NCI-H2029 treated with DMSO at 0.1 percent for 48 hours (cell line): ENCODE measurements at regions not wholly inside any gene's neighbourhood (a gene's known extent, or its start where the extent isn't known, plus 50 kb on each side); places are given as distances from the start of the nearest gene placed in this dataset.

Experiments
- DNase-seq: peaks from one replicate; lab custom pipeline; 2025; lab: John Stamatoyannopoulos, UW

DNA sequence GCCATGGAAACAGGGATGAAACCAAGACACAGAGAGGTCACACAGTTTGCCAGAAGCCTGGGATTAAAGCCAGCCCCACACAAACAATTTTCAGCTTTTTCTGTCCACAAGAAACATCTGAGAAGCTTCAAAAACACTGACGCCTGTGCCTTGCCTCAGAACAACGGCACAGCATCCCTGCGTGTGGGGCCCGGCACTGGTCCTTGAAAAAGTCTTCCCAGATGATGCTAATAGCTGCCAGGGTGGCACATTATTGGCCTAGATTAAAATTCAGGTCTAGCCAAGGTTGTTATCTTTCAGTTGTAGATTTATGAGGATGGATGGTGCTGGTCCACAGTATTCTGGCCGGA lies 321.4 kb downstream of the HAPSTR1 start:
- no peak for DNase-seq

DNA sequence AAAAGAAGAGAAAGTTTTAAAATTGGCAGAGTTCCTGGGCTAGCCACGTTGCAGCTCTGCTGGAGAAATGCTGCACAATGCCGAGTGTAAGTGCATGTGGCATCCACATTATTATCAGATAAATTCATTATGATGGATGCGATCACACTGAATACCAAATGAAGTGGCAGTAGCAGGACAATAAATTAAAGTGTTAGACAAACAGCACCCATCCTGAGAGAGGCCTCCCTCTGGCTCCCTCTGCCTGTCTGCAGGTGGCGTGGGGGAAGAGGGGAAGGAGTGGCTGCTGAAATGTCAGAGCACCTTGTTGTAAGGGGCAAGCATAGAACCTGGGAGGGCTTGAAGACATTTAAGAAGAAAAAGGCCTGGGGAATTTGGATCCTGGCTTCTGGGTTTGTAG lies 324.1 kb downstream of the HAPSTR1 start:
- DNase-seq: no peak

DNA sequence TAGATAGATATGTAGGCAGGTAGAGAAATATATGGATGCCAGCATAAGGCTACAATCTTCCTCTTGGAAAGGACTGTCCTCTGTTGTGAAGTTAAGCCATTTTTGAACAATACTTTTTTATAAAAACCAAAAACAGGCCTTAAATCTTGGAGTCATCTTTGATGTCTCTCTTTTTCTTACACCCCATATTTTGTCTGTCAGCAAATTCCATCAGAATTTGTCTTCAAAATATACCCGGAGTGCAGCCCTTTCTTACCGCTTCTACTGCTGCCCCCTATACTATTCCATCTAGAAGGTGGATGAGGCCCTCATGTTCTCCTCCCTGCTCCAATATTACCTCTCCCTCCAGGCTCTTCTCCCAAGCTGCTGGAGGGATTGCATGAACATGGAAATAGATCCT lies 326.5 kb downstream of the HAPSTR1 start:
- no peak for DNase-seq

DNA sequence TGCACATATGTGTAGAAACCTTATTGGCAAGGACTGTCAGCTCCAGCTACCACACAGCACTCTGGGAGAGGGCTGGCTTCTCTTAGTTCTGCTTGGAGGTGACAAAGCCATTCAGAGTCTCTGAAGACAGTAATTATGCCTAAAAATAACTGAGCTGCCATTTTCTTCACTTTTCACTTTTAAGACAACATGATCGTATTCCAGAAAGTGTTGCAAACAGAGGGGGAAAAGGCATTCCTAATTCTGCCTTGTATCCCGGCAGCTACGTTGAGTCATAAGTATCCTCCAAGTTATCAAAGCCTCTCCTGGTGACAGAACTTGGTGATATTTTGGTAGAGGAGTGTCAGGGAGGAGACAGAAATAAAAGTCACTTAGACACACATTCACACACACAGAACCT lies 327.7 kb downstream of the HAPSTR1 start:
- DNase-seq: no peak

DNA sequence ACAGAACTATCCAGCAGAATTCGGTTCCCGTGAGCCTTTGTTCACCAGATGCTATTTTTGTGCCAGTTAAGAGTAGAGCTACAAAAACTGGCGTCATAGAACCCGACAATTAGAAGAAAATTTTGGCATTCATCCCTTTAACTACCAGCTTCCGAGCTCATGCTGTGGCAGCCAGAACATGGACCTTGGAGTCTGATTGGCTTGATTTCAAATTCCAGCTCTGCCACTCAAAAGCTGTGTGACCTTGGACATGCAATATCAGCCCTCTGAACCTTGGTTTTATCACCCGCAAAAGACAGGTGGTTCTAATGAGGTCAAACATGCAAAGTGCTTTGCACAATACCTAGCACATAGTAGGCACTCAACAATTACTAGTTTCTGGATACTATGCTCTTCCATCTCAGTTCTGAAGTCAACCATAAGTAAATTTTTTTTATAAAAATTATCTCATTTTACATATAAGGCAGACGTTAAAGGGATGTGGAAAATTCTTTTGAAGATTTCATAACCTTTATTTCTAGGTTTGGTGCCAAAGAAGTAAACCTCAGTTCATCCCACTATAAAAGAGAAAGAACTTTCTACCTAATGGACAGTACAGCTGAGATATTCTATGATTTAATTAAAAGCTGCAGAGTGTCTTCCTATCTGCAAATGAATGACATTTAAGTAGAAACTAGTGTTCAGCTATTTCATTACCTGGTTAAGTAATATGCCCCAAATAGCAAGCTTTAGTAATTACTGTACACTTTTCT lies 331.5 kb downstream of the HAPSTR1 start:
- DNase-seq: no peak

DNA sequence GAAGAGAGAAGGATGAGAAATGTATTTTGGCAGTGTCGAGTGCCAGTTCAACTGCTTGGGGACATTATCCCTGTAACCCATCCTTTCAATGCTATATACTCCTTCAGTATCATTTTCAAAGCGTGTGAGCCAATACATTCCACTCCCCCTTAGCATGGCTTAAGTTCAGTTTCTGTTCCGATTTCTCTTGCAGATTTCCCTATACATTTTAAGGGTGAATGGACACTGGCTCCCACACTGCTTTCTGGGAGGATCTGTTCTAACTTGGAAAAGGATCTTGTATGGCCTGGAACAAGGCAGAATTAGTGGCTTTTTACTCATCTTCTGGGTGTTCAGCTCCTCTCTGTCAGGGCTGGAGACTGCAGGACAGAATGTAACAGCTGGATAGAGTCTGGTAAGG lies 333.8 kb downstream of the HAPSTR1 start:
- DNase-seq: no peak

DNA sequence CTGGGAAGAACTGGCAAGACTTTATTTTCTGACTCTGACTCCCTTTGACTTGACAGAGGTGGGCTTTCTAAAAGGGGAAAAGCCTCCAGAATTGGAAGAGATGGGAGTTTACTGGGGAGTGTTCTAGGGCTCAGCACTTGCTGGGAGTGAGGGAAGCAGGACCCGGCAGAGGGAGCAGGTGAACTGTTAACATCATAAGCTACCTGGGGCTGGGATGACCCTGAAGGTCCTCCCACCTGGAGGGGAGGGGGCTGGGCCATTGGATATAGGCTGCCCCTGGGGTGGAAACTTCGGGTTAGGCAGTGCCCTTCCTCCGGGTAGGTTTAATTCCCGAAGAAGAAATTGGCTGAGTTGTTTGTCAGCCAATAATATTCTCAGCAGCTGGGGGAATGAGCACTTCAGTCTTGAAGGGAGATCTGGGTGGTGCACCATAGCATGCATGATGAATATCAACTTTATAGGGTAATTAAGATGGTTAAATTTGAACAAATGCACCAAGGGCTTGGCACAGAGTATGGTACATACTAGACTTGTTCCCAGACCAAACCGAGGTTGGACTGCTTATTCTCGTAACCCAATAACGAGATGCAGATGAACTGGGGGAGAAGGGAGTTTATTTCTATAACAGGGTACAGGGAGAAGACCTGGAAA lies 337.0 kb downstream of the HAPSTR1 start:
- DNase-seq: no peak

DNA sequence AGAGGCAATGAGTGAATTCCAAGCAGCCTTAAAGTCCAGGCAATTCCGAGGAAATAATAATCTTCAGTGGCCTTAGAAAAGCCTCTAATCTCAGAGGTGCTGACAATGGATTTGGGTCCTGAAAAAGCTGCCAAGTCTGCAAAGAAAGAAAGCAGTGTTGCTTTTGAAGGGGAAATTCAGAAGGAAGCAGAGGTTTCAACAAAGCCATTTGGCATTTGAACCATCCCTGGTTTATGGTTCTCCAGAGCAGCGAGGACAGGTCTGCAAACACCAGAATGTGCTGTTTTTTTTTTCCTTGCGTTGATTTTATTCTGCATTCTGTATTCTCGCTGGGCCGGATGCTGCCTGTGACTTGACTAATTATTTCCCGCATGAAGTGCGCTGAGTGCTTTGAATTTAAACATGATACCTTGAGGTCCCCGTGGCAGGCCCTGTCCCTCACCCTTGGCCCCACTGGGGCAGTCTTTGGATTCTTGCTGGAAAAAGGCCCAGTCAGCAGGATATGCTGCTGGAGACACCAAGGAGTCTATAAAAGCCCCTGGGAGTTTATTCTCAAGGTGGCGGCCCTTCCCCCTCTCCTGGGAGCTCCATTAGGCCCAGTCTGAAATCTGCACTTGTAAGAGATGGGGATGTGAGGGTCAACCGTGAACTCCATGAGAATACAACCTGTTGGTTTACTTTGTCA lies 338.3 kb downstream of the HAPSTR1 start:
- DNase-seq: no peak

DNA sequence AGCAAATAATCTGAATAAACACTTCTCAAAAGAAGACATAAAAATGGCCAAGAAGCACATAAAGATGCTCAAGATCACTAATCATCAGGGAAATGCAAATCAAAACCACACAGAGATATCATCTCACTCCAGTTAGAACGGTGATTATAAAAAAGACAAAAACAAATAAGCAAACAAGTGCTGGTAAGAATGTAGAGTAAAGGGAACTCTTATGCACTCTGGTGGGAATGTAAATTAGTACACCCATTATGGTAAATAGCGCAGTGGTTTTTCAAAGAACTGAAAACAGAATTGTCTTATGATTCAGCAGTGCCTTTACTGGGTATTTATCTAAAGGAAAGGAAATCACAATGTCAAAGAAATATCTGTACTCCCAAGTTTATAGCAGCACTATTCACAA lies 343.2 kb downstream of the HAPSTR1 start:
- no peak for DNase-seq

DNA sequence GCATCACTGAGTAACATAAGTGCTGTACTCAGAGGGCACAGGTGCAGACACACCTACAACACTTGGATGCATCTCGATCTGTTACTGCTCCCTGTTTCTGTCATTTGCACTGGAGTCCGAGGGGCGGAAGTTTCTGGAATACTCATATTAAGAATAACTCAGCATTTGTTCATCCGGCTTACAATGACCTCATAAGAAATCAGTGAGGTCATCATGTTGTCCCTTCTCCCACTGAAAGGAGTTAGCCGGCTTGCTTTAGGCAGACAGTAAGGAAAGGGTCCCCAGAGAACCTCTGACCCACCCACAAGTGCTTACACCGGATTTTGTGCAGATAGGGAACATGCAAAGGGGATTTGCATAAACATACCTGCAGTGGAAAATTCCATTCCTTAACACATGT lies 344.7 kb downstream of the HAPSTR1 start:
- DNase-seq: no peak

DNA sequence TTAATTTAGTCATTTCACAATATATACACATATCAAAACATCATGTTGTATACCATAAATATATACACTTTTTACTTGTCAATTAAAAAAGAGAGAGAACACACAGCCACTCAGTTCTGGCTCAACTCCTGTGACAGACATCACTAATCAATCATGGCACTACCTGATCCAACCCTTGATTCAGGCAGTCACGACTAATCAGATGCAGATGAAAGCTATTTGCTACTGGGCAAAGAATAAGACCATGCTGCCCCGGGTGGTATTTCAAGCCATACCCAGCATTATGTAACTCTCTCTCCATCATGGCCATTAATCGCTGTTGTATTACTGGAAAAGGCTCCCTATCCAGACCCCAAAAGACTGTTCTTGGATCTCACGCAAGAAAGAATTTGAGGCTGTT lies 345.7 kb downstream of the HAPSTR1 start:
- DNase-seq: no peak

DNA sequence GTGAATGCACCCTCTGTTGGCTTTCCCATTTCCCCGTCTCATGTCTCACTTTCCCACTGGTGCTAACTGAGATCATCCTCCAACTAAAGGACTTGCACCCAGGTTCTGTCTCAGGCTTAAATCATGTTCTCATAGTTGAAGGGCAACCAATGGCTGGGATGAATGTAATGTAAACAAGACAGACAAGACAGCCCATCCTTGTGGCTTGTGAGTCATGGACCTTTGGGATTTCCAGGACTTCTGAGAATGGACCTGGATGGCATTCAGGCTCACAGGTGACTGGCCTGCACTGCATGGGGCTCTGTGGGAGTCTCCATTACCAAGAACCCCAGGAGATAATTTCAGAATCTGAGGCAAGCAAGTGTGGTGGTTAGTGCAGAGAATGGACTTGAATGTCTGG lies 347.5 kb downstream of the HAPSTR1 start:
- DNase-seq: no peak

DNA sequence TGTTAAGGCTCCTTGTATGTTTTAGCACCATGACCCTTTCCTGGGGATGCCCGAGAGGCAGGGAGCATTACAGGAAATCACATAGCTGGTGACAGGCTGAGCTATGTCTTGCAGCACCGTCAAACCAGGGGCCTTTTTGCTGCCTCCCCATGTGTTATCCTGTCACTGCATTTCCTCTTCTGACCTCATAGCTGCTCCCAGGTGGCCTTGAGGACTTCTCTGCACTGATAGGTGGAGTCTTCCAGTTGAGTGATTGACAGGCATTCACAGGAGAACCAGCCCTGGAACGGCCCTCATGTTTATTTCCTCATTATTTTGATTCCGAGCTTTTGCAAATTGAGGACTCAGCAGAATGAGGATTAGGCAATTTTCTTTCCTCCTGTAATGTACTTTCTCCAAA lies 349.6 kb downstream of the HAPSTR1 start:
- peak; percentile 30 for DNase-seq

DNA sequence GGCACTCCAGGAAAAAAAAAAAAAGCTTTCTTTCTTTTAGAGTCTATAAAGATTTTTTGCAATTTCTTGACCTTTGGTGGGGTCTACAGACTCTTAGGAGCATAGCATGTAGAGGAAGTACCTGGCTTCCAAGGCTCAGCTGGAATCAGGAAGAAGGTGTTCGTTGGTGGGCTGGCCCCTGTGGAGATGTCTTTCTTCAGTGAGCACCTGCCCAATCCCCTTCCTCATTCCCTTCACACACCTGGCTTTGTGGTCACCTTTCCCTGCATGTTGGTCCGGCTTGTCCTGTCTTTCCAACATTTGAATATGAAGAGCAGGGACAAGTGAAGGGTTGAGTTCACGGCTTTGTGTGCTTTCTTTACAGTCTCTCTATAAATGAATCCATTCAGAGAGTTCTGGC lies 352.4 kb downstream of the HAPSTR1 start:
- no peak for DNase-seq

DNA sequence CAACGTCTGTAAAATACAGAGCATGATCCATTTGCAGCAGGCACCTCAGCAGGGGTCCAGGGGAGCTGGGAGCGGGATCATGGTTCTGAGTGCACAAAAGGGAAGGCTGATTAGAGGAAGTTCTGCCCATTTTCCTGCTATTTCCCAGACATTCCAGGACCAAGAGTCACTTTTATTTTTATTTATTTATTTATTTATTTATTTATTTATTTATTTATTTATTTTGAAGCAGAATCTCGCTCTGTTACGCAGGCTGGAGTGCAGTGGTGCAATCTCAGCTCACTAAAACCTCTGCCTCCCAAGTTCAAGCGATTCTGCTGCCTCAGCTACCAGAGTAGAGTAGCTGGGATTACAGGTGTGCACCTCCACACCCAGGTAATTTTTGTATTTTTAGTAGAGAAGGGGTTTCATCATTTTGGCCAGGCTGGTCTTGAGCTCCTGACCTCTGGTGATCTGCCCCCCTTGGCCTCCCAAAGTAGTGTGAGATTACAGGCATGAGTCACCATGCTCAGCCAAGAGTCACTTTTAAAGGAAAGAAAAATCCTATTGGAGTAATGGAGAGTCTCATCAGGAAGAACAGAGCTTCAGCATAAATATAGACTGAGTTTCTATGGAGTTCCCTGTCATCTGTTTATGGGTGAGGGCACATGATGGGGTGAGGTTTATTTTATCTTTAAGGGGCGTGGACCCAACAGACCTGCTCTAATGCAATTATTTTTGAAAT lies 355.2 kb downstream of the HAPSTR1 start:
- no peak for DNase-seq

DNA sequence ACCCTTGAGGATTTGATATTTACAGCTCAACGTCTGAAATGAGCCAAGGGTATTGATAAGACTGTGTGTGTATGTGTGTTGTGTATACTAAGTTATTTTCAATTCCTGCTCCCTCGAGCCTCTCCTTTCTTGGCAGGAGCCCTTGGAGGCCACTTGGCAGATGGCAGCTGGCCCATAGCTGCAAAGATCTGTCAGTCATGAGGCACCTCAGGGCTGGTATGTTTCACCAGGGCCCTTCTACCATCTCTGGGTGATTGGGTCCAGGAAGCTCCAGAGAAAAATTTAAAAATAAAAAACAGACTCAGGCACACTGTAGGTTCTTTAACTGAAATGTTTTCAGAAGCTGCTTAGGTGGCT lies 355.7 kb downstream of the HAPSTR1 start:
- DNase-seq: peak; percentile 44

DNA sequence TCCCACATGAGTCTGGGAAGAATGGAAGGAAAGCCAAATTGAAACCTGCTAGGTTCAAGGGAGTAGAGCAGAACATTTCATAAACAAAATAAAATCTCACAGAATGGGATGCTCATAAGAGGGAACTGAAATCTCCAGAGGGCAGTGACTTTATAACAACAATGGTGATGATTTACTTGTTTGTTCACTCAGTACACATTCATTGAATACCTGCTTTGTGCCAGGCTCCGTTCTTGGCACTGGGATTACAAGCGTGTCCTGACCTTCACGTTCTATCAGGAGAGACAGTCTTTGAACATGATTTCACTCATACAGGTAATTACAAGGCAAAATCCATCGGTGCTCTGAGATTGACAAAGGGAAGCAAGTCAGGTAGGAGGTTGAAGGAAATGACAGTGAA lies 356.3 kb downstream of the HAPSTR1 start:
- DNase-seq: no peak

DNA sequence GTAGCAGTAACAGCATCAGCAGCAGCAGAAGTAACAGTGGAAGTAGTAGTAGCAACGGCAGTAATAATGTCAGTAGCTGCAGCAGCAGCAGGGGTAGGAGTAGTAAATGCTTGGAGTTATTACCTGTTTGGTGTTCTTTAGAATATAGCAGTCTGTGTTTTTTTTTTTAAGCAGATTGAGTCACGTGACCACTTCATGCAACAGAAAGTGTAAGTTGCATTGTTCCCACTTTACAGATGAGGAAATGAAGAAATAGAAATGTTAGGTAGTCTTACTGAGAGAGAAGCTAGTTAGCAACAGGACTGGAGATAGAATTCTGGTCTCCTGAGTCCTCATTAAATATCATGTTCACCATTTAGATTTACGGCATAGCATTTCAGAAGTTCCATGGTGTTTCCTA lies 358.2 kb downstream of the HAPSTR1 start:
- DNase-seq: no peak

DNA sequence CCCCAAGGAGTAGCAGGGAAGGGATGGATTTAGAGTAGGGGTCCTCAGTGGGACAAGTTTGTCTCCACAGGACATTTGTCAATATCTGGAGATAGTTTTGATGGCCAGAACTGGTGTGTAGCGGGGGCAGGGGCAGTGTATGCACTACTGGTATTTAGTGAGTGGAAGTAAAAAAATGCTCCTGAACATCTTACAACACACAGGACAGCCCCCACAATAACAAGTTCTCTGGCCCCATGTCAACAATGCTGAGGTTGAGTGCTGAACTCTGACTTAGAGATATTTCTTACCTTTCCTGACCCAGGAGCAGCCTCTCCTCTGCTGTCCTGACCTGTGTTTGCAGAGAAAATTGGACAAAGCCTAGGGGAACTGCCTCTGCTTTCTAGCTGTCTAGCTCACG lies 365.8 kb downstream of the HAPSTR1 start:
- no peak for DNase-seq

DNA sequence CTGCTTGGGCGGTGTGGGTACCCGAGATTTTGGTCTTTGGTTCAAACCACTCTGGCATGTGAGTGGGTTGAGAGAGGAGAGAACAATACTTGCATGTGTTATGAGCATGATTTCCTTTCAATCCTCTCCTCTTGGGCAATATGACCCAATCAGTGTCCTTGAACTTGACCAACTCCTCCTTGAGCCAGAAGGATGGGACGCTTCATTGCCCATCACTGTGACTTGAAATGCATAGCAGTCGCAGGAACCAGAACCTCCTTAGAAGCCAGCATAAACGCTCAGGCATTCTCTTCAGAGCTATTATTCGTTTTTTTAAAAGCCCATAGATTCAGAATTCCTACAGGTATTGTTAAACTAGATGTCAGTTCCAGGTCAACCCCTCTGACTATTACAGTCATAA lies 367.4 kb downstream of the HAPSTR1 start:
- DNase-seq: no peak

DNA sequence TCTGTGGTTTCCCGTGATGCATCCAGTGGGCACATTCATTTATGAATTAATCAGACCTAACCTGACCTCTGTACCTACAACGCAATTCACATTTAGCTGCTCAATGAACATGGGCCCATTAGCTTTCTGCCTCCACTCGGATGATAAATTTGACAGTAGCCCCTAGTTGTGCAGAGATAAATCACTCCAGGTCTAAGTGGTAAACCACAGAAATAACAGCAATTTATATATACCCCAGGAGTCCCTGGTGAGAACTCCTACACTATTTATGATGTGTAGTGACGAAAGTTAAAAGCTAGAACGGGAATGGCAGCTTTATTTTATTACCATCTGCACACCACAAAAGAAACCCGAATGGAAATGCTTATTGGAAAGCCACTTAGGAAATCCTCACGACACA lies 371.5 kb downstream of the HAPSTR1 start:
- DNase-seq: no peak

DNA sequence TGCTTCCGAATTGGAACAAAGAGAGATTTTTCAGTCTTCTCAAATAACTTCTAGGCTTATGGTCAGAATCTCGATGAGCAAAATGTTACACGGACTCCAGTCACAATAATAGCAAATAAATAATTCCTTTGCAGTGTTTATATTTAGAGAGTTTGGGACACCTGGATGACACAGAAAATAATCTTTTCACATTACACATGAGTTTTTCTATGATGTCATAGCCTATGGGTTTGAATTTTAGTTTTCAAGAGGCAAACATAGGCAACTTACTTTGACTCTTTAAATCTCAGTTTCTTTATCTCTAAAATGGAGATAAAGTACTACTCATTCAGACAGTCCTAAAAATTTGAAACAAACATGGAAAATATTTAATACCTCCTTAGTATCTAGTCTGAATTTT lies 372.0 kb downstream of the HAPSTR1 start:
- no peak for DNase-seq

DNA sequence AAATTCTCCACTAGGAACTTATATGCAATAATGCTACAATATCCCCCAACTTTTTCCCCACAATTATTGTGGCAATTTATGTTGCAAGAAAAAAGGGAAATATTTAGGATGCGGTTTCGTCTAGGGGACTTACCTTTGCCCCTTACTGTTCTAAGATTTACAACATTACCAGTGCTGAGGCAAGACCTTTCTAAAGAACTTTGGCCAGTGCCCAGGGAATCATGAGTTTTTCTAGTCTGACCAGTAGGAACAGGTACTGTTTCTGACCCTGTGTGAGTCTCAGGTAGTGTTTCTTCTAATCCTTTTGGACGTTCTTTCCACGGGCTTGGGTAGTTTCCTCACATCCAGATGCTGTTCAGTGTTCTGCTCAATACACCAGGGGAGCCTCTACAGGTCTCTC lies 373.7 kb downstream of the HAPSTR1 start:
- DNase-seq: no peak
